Choroid plexus epithelial cell (primary cell): ENCODE measurements at regions not wholly inside any gene's neighbourhood (a gene's known extent, or its start where the extent isn't known, plus 50 kb on each side); places are given as distances from the start of the nearest gene placed in this dataset.

ENCODE experiments used
- DNase-seq: peaks from one replicate; pipeline ENCODE4 v3.0.0-alpha.2; 2010; ENCODE audit warnings: low read depth
- H3K4me3 ChIP-seq: 2 replicates; pipeline ENCODE4 v1.5.1; 2011; ENCODE audit warnings: low read depth, mild to moderate bottlenecking, control low read depth, low read length, moderate library complexity
- CTCF ChIP-seq: conservative IDR thresholded peaks from 2 replicates; pipeline ENCODE4 v1.5.1; 2011; ENCODE audit warnings: low read depth, mild to moderate bottlenecking, control low read depth, inconsistent platforms, low read length, moderate library complexity

DNA sequence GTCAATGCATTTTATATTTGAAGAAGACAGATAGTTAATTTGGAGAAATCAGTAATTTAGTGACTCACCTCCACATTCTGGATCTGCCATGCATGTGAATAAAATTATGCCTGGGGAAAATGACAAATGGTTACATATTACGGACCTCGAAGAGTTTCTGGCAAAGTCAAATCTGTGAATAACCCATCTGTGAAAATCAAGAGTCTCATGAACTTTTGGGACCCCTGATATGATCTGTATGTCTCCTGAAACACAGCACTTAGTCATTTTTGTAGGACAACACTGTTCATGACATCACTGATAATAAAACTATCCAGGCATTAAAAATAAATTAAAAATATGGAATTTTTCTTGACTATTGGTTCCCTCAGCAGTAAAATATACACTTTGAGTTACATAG, 584.5 kb downstream of the TLE4 start:
- no peak overlapping the region for H3K4me3 ChIP-seq
- TF ChIP-seq CTCF: no peak

GRCh38 chr9:80147866-80148265, 576.1 kb downstream of the TLE4 start:
- TF ChIP-seq CTCF: no peak

More for the DNA sequence above, 584.5 kb downstream of the TLE4 start:
- DNase-seq: no peak

GRCh38 chr9:80146466-80146865, 574.7 kb downstream of the TLE4 start:
- TF ChIP-seq CTCF: peak; percentile 57
- no peak overlapping the region for H3K4me3 ChIP-seq
- peak; percentile 53 for DNase-seq

More at GRCh38 chr9:80147866-80148265, 576.1 kb downstream of the TLE4 start:
- no peak overlapping the region for H3K4me3 ChIP-seq
- no peak for DNase-seq

- H3K4me3 ChIP-seq: no peak overlapping the region
- no peak for DNase-seq
- TF ChIP-seq CTCF: no peak
These were observed 573.1 kb downstream of the TLE4 start for GRCh38 chr9:80144856-80145255.

- no peak for TF ChIP-seq CTCF
- peak; percentile 34 for DNase-seq
- H3K4me3 ChIP-seq: no peak overlapping the region
These were observed 572.6 kb downstream of the TLE4 start for GRCh38 chr9:80144406-80144805.

DNA sequence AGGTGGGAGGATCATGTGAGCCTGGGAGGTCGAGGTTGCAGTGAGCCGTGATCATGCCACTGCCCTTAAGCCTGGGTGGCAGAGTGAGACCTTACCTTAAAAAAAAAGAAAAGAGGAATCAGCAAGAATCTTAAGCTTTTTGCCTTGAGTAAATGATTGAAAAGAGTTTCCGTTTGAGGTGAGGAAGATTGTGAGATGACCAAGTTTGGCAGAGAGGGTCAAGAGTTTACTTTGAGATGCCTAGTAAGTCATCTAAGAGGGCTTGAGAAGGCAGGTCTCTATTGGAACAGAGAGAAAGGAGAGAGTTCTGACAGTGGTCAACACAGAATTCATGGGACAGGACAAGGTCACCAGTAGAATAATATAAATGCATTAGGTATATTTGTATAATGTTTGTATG, 572.1 kb downstream of the TLE4 start:
- H3K4me3 ChIP-seq: no peak overlapping the region
- no peak for DNase-seq
- TF ChIP-seq CTCF: no peak

DNA sequence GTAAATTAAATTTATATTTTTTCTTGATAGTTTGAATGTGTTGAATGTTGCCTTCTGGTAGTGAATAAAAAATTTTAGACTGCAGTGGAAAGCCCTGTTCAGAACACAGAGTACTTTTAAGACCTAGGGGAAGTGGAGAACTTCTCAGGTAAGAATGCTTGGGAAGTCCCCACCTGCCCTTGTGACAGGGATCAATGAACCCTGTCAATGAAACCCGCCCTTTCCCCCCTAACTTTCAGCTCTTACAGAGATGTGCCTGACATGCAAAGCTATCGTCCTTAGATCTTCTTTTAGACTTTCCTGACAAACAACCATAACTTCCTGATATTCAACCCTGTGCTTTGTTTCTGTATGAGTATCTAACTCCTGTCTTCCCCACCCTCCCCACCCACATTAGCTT, 562.7 kb downstream of the TLE4 start:
- H3K4me3 ChIP-seq: no peak overlapping the region
- no peak for DNase-seq
- no peak for TF ChIP-seq CTCF
